GM12891 (cell line): ENCODE measurements at regions not wholly inside any gene's neighbourhood (a gene's known extent, or its start where the extent isn't known, plus 50 kb on each side); places are given as distances from the start of the nearest gene placed in this dataset.

Source experiments
- DNase-seq: peaks from one replicate; pipeline ENCODE4 v3.0.0; 2011; ENCODE audit warnings: low spot score; ENCODE audit not compliant: insufficient read length
- FAIRE-seq: peaks from 2 replicates; lab custom pipeline; 2011; peaks lifted over from hg19 to GRCh38; lab: Jason Lieb, UNC
- PAX5 ChIP-seq: IDR thresholded peaks from 2 replicates; pipeline ENCODE4 v1.6.1; 2011; ENCODE audit warnings: low read length, moderate library complexity, mild to moderate bottlenecking; ENCODE audit not compliant: insufficient read depth, severe bottlenecking
- POLR2A ChIP-seq: IDR thresholded peaks from 2 replicates; pipeline ENCODE4 v1.6.1; 2011; ENCODE audit warnings: low read depth, low read length, control low read depth
- POLR2AphosphoS5 ChIP-seq: IDR thresholded peaks from 2 replicates; pipeline ENCODE4 v1.6.1; 2011; ENCODE audit warnings: low read depth, low read length, control low read depth
- POU2F2 ChIP-seq: IDR thresholded peaks from 2 replicates; pipeline ENCODE4 v1.6.1; 2011; ENCODE audit warnings: low read depth, mild to moderate bottlenecking, control low read depth, low read length, moderate library complexity
- SPI1 ChIP-seq: IDR thresholded peaks from 2 replicates; pipeline ENCODE4 v1.6.1; 2011; ENCODE audit warnings: low read depth, low read length, control low read depth
- TAF1 ChIP-seq: IDR thresholded peaks from 2 replicates; pipeline ENCODE4 v1.6.1; 2011; ENCODE audit warnings: low read depth, low read length, control low read depth

DNA sequence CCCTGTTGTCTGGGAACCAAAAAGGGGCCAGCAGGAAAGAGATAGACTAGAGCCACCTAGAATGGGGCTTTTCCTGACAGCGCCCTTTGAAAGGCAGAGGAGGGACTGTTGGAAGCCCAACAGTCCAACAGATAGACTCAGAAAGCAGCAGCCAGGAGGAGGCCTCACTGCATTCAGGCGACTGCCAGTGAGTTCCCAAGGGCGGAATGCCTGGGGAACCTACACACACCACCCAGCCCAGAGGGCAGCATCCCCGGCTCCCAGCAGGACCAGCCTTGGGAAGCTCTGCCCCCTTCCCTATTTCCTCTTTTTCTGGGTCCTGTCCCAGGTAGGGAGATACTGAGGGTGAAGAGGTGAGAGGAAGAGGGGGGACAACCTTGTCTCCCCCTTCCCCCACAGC, 192.4 kb upstream of the KLF4 start:
- FAIRE-seq (no peak), DNase-seq (no peak)
- TF ChIP-seq SPI1 (no peak), PAX5 (no peak), TAF1 (no peak), POU2F2 (no peak), POLR2A (no peak)

DNA sequence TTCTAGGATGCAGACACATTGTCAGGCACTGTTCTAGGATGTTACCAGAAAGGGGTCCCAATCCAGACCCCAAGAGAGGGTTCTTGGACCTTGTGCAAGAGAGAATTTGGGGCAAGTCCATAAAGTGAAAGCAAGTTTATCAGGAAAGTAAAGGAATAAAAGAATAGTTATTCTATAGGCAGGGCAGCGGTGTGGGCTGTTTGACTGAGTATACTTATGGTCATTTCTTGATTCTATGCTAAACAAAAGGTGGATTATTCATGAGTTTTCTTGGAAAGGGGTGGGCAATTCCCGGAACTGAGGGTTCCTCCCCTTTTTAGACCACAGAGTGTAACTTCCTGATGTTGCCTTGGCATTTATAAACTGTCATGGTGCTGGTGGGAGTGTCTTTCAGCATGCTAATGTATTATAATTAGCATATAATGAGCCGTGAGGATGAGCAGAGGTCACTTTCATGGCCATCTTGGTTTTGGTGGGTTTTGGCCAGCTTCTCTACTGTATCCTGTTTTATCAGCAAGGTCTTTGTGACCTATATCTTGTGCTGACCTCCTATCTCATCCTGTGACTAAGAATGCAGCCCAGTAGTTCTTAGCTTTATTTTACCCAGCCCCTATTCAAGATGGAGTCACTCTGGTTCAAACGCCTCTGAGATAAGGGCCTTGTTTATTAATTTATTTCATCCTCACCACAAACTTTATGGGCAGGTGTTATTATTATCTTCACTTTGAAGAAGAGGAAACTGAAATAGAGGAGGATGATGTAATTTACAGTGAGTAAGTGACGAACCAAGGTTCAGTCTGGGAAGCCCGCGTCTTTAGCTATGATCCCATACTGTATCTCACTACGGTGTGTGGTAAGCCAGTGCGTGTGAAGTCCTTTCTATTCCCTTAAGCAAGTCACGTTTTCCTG, 186.0 kb upstream of the KLF4 start:
- no peak for FAIRE-seq
- no peak for TF ChIP-seq PAX5
- no peak for TF ChIP-seq POLR2A
- no peak for DNase-seq

DNA sequence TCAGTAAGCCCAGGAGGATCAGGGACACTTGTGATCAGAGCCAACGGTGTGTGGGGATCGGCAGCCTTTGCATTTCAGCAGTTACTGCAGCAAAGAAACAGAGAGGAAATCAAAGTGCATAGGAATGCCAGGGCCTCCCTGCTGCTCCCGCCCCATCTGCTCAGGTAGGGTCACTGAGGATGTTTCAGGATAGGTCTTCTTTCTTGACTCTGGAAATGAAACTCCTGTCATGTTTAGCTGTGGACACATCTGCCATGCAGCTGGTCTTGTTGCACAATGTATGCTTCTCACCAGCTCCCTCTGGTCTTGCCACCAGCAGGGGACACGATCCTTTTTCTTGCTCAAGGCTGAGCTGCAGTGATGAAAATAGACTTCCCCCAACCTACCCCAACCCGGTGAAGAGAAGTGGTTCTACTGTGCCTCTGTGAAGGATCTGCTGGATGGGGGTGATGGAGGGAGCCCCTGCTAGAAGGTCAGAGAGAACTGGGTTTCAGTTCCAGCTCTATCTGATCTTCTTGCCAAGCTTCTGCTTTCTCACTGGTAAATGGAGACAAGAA, 185.2 kb upstream of the KLF4 start:
- FAIRE-seq (no peak), DNase-seq (no peak)
- TF ChIP-seq POLR2AphosphoS5 (no peak), POLR2A (no peak), TAF1 (no peak), POU2F2 (no peak), PAX5 (no peak), SPI1 (no peak)

DNA sequence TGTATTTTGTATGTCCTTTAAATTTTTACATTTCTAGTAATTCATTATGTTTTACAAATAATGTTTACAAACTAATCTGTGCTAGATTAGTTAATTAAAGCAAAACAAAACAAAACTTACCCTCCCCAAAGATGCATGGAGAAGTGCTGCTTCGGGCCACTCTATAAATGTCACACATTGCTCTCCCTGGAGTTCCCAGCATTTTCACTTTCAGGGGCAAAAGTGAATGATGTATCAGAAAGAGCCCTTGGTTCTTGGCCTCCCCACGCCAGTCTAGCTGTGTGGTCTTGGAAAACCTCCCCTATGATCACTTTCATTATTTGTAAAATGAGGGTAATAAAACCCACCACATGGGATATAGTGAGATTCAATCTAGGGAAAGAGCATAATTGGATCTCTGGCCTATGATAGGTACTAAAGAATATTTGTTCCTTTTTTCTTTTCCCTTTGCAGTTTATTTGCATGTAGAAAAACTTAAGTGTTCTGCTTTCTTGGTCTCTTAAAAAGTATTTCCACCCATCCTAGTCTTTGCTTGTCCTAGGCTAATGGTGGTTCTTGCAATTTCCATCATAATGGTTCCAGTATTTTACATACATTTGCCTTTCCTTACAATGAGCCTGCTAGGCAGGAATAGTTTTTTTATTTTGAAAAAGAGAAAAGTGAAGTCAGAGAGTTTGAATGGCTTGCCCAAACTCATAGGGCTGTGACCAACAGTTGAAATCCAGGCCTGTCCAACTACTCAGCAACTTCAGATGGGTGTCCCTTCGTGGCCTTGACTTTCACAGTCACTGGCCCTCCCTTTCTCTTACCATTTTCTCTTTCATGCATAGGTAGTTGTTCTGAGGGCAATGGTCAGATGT, 184.5 kb upstream of the KLF4 start:
- no peak for DNase-seq
- TF ChIP-seq PAX5 (no peak), TAF1 (no peak), POLR2A (no peak), POLR2AphosphoS5 (no peak), POU2F2 (no peak), SPI1 (no peak)
- FAIRE-seq, result no peak

DNA sequence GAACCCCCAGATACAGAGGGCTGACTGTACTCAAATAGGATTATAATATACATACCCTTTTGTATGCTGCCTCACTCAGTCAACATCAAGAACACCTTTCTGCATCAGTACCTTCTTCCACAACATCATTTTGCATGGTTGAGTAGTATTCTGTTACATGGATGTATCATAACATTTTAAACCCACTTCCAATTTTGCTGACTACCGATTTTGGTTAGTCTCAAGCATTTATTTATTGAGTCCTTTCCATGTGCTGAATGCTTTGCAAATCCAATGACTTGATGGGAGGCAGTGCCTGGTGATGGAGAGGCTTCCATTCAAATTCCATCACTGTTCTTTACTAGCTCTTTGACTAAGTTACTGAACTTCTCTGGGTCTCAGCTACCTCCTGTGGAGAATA, 182.0 kb upstream of the KLF4 start:
- TF ChIP-seq TAF1, result no peak
- TF ChIP-seq SPI1, result no peak
- TF ChIP-seq POLR2A, result no peak
- TF ChIP-seq POLR2AphosphoS5, result no peak
- DNase-seq (no peak), FAIRE-seq (no peak)

DNA sequence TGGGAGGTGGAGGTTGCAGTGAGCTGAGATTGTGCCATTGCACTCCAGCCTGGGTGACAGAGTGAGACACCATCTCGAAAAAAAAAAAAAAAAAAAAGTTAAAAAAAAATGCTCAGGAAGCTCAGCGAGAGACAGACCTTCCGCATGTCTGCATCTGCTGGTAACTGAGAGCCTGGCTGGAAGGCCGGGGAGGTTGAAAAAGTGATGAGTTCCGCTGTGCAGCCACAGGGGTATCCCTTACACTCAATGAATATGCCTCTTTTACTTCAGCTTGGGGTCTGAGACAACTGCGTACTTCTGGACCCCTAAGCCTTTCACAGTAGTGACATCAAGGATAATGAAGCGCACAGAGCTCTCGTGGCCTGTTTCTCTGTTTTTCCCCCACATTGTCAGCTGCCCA, 179.9 kb upstream of the KLF4 start:
- TF ChIP-seq PAX5 (no peak), POLR2AphosphoS5 (no peak), POLR2A (no peak), TAF1 (no peak), SPI1 (no peak), POU2F2 (no peak)
- FAIRE-seq, result no peak

DNA sequence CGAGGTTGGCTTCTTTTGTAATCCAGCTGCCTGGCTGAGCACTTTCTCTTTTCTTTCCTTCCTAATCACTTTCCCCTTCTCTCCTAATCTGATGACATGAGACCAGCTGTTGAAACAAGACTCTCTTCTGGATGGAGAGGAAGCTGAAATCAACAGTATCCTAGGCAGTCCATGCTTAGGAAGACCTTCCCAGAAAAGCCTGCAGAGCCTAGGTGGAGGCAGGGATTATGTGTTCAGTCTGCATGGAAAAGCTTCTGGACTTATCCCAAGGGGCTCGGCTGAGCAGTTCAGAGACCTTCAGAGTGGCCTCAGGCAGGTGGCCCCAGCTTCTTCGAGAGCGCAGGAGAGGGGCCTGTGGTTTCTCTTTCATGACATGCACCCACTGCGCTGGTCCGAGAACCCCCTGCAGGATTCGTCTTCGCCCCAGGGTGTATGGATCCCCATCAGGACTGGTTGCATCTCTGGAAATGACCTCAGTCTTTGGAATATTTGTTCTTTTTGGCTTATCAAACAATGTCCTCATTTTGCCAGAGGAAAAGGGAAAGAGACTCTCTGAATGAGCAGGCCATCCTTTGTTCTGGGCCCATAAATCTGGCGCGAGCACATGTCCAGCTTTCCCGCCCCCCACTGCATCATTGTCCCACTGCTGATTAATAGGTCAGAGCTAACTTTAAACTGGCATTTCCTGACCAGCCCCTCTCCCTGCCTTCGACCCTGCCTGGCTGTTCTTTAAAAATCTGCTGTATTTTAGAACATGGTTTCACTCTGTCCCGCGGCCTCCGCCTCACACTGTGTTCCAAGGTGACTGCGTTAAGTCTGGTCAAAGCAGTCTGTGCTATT, 177.9 kb upstream of the KLF4 start:
- DNase-seq (no peak), FAIRE-seq (no peak)
- TF ChIP-seq POLR2A (no peak), SPI1 (no peak), POLR2AphosphoS5 (no peak), POU2F2 (no peak), TAF1 (no peak)

More for the DNA sequence above, 179.9 kb upstream of the KLF4 start:
- DNase-seq, result no peak

DNA sequence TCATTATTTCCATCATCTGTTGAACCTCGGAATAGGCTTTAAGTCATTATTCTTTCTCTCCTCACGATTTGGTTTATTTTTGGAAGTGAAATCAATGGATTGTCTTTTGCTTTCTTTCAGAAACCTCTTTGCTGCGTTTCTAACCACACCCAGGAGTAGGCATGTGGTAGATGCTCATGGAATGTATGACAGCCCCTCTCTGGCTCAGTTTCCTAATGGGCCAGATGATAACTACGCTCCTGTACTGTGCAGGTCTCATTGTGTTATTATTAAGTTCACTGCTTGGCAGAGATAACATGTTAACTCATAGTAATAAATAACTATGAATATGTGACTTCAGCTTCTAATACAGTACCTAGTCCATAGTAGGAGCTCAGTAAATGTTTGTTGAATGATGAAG, 175.5 kb upstream of the KLF4 start:
- DNase-seq (no peak), FAIRE-seq (no peak)
- TF ChIP-seq PAX5, result no peak
- no peak for TF ChIP-seq POLR2AphosphoS5
- TF ChIP-seq POU2F2, result no peak
- no peak for TF ChIP-seq TAF1
- TF ChIP-seq POLR2A, result no peak
- TF ChIP-seq SPI1, result no peak

DNA sequence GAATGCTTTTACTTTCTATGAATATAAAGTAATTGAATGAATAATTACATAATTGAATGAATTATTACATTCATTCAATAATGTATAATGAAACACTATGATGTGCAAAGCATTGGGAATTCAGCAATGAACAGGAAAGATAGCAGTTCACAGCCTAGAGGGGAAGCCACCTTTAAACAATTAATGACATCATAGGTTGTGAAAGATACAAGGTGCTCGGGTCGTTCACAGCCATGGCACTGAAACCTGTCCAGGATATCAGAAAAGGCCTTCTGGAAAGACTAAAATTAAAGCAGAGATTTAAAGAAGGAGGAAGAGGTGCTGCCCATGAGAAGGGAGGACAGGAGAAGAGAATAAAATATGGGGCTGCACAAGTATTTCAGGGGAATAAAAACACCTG, 171.4 kb upstream of the KLF4 start:
- TF ChIP-seq PAX5 (no peak), TAF1 (no peak), POLR2A (no peak), SPI1 (no peak), POU2F2 (no peak), POLR2AphosphoS5 (no peak)
- FAIRE-seq, result no peak
- DNase-seq, result no peak
